ENCODE measurements at regions not wholly inside any gene's neighbourhood (a gene's known extent, or its start where the extent isn't known, plus 50 kb on each side); places are given as distances from the start of the nearest gene placed in this dataset.

DNA sequence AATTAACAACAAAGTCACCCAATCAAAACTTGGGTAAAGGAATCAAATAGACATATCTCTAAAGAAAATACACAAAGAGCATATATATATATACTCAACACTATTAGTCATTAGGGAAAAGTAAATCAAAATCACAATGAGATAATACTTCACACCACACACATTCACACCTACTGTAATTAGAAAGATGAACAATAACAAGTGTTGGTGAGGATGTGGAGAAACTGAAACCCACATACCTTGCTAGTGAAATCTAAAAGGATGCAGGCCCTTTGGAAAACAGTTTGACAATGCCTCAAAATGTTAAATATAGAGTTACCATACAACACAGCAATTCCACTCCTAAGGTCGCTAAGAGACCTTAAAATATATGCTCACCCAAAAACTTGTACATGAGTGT lies 177.1 kb downstream of the ANKRD60 start:
- TF ChIP-seq, protein P1, sequence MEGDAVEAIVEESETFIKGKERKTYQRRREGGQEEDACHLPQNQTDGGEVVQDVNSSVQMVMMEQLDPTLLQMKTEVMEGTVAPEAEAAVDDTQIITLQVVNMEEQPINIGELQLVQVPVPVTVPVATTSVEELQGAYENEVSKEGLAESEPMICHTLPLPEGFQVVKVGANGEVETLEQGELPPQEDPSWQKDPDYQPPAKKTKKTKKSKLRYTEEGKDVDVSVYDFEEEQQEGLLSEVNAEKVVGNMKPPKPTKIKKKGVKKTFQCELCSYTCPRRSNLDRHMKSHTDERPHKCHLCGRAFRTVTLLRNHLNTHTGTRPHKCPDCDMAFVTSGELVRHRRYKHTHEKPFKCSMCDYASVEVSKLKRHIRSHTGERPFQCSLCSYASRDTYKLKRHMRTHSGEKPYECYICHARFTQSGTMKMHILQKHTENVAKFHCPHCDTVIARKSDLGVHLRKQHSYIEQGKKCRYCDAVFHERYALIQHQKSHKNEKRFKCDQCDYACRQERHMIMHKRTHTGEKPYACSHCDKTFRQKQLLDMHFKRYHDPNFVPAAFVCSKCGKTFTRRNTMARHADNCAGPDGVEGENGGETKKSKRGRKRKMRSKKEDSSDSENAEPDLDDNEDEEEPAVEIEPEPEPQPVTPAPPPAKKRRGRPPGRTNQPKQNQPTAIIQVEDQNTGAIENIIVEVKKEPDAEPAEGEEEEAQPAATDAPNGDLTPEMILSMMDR (IDR thresholded peaks at IDR 0.05), result no peak
- H3K36me3 ChIP-seq, result no peaks in the 10 kb centered on the region
- H3K4me1 ChIP-seq, result peaks cover 0 to 7% of the 10 kb centered on the region in 2 donors
- no peak for DNase-seq (ENCODE audit: low spot score in 2 of 2)
- H3K4me3 ChIP-seq, result no peak overlapping the region
- H3K9me3 ChIP-seq, result peaks cover 0 to 5% of the 10 kb centered on the region in 2 donors
- H3K27ac ChIP-seq, result no peak overlapping the region
- intact Hi-C loops (cut with DNase I), result no loop called here
- no peaks in the 10 kb centered on the region for H3K27me3 ChIP-seq

DNA sequence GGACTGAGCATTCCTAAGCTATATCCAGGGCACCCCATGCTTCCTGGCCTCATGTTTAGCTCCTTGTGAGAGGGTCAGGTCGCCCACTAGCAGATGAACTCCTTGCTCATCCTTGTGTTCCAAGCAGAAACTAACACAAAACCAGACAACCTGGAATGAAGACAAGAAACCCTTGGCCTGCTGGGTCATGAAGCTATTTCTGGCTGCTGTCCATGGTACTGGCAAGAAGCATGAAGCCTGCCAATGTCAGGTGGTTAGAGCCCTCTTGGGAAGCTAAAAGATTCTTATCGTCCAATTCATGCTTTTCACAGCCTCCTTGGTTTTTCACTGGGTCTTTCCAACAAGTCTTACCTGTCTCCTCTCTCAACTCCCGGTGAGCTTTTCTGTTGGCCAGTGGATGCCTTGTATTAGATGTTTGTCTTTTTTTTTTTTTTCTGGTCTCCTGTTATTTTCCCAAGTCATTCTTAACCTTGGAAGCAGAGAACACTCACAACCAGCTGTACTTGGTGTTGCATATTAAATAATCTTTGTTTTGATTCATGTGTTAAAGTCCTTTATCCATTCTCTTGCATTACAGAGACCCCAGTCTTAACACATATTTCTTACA lies 180.3 kb downstream of the ANKRD60 start:
- no peak overlapping the region for H3K4me3 ChIP-seq
- DNase-seq (ENCODE audit: low spot score in 2 of 2), result no peak
- no peaks in the 10 kb centered on the region for H3K27me3 ChIP-seq
- TF ChIP-seq, protein P1 (IDR thresholded peaks at IDR 0.05), result no peak
- H3K4me1 ChIP-seq, result no peaks in the 10 kb centered on the region
- no peaks in the 10 kb centered on the region for H3K36me3 ChIP-seq
- intact Hi-C loops (cut with DNase I), result no loop called here
- no peak overlapping the region for H3K27ac ChIP-seq
- peaks cover 0 to 5% of the 10 kb centered on the region in 2 donors for H3K9me3 ChIP-seq

DNA sequence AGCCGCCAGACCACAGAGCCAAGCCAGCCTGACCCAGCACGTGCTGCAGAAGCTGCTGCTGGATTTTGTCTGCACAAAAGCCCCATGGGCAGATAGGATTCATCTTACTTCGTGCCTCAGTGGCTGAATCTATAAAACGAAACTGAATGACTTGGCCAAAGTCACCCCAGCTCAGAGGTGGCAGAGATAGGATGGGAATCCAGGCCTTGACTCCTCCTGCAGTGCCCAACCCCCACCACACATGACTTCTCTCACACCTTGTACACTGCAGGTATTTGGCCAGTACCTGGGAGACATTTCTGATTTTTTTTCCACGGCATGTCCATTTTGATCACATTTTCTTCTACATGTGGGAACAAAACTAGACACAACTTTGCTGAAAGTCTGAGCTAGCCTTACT lies 182.1 kb downstream of the ANKRD60 start:
- Histone ChIP-seq H3K36me3 (no peaks in the 10 kb centered on the region), H3K4me1 (no peaks in the 10 kb centered on the region), H3K27me3 (no peaks in the 10 kb centered on the region), H3K9me3 (no peaks in the 10 kb centered on the region), H3K4me3 (no peak overlapping the region), H3K27ac (no peak overlapping the region)
- DNase-seq (ENCODE audit: low spot score in 2 of 2), result no peak
- intact Hi-C loops (cut with DNase I), result no loop called here
- TF ChIP-seq, protein P1 (IDR thresholded peaks at IDR 0.05), result no peak

GRCh38 chr20:58045579-58045978 lies 182.9 kb downstream of the ANKRD60 start:
- no peaks in the 10 kb centered on the region for H3K27me3 ChIP-seq
- no peak overlapping the region for H3K4me3 ChIP-seq
- TF ChIP-seq, protein P1 (IDR thresholded peaks at IDR 0.05), result no peak
- no peaks in the 10 kb centered on the region for H3K9me3 ChIP-seq
- H3K27ac ChIP-seq, result no peak overlapping the region
- intact Hi-C loops (cut with DNase I), result no loop called here
- no peaks in the 10 kb centered on the region for H3K4me1 ChIP-seq
- no peaks in the 10 kb centered on the region for H3K36me3 ChIP-seq
- no peak for DNase-seq (ENCODE audit: low spot score in 2 of 2)

GRCh38 chr20:58044931-58045555 lies 183.4 kb downstream of the ANKRD60 start:
- Histone ChIP-seq H3K27me3 (no peaks in the 10 kb centered on the region), H3K36me3 (no peaks in the 10 kb centered on the region), H3K27ac (no peak overlapping the region), H3K9me3 (no peaks in the 10 kb centered on the region), H3K4me3 (no peak overlapping the region), H3K4me1 (no peaks in the 10 kb centered on the region)
- intact Hi-C loops (cut with DNase I), result no loop called here
- no peak for DNase-seq (ENCODE audit: low spot score in 2 of 2)
- TF ChIP-seq, protein P1 (IDR thresholded peaks at IDR 0.05), result no peak

All from ascending aorta (tissue), 2 donors.